WTC11 (cell line): ENCODE measurements at regions not wholly inside any gene's neighbourhood (a gene's known extent, or its start where the extent isn't known, plus 50 kb on each side); places are given as distances from the start of the nearest gene placed in this dataset.

Experiments
- CBFB ChIP-seq: sonication (generic); formaldehyde crosslinking; IDR thresholded peaks from 2 replicates; pipeline ENCODE4 v1.8.1; 2022; ENCODE audit warnings: mild to moderate bottlenecking, low read depth, missing genetic modification reagents
- ETV6 ChIP-seq: sonication (generic); formaldehyde crosslinking; IDR thresholded peaks from 2 replicates; pipeline ENCODE4 v1.8.1; 2022; ENCODE audit warnings: mild to moderate bottlenecking, missing genetic modification reagents
- FOXK1 ChIP-seq: sonication (generic); formaldehyde crosslinking; IDR thresholded peaks from 2 replicates; pipeline ENCODE4 v1.8.0; 2022; ENCODE audit warnings: mild to moderate bottlenecking, moderate library complexity, missing genetic modification reagents
- KAT7 ChIP-seq: sonication (generic); formaldehyde crosslinking; IDR thresholded peaks from 2 replicates; pipeline ENCODE4 v1.8.1; 2023; ENCODE audit warnings: missing genetic modification reagents, mild to moderate bottlenecking, borderline replicate concordance
- MAX ChIP-seq: sonication (generic); formaldehyde crosslinking; IDR thresholded peaks from 2 replicates; pipeline ENCODE4 v1.8.0; 2022; ENCODE audit warnings: mild to moderate bottlenecking, missing genetic modification reagents
- TEAD4 ChIP-seq: sonication (generic); formaldehyde crosslinking; IDR thresholded peaks from 2 replicates; pipeline ENCODE4 v1.8.0; 2022; ENCODE audit warnings: mild to moderate bottlenecking, missing genetic modification reagents
- TP53 ChIP-seq: sonication (generic); formaldehyde crosslinking; IDR thresholded peaks from 2 replicates; pipeline ENCODE4 v1.8.1; 2023; ENCODE audit warnings: mild to moderate bottlenecking, missing genetic modification reagents
- ZBTB21 ChIP-seq: sonication (generic); formaldehyde crosslinking; IDR thresholded peaks from 2 replicates; pipeline ENCODE4 v1.8.1; 2023; ENCODE audit warnings: mild to moderate bottlenecking, missing genetic modification reagents, borderline replicate concordance
- ZNF416 ChIP-seq: fragments of 250-450 bp; sonication (Bioruptor Pico); IDR thresholded peaks from 2 replicates; pipeline ENCODE4 v1.9.0; 2021; ENCODE audit warnings: mild to moderate bottlenecking, inconsistent platforms
- TF ChIP-seq, protein P1 (sequence below): sonication (generic); formaldehyde crosslinking; IDR thresholded peaks from 2 replicates; pipeline ENCODE4 v1.8.1; 2023; ENCODE audit warnings: mild to moderate bottlenecking, missing genetic modification reagents
- TF ChIP-seq, protein P2 (sequence below): fragments of 200-600 bp; IDR thresholded peaks from 2 replicates; pipeline ENCODE4 v1.8.0; 2022; ENCODE audit warnings: antibody characterized with exemption

DNA sequence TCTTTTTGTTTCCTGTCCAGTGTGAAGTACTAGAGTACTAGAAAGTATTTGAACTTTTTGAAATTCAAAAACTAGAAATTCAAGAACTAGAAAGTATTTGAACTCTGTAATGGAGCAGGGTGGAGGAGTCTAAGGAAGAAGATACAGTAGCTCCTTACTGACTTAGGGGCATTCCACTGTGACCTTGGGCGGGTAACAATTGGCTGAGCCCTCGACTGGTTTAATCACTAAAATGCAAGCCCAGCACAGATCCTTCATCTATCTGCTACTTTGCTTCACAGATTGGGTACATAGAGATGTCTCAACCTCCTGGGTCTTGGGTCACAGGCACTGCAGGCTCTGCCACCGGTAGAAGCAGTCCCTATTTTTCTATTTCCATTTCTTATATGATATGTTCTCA is 462.1 kb upstream of the AGTR1 start:
- TF ChIP-seq FOXK1 (CRISPR knock-in tag) (no peak), ZNF416 (CRISPR knock-in tag) (no peak), TEAD4 (CRISPR knock-in tag) (no peak), KAT7 (CRISPR knock-in tag) (no peak), TP53 (no peak), MAX (no peak), ETV6 (CRISPR knock-in tag) (no peak), CBFB (CRISPR knock-in tag) (no peak), ZBTB21 (CRISPR knock-in tag) (no peak)
- TF ChIP-seq, protein P1, sequence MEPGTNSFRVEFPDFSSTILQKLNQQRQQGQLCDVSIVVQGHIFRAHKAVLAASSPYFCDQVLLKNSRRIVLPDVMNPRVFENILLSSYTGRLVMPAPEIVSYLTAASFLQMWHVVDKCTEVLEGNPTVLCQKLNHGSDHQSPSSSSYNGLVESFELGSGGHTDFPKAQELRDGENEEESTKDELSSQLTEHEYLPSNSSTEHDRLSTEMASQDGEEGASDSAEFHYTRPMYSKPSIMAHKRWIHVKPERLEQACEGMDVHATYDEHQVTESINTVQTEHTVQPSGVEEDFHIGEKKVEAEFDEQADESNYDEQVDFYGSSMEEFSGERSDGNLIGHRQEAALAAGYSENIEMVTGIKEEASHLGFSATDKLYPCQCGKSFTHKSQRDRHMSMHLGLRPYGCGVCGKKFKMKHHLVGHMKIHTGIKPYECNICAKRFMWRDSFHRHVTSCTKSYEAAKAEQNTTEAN (CRISPR knock-in tag), result no peak
- TF ChIP-seq, protein P2, sequence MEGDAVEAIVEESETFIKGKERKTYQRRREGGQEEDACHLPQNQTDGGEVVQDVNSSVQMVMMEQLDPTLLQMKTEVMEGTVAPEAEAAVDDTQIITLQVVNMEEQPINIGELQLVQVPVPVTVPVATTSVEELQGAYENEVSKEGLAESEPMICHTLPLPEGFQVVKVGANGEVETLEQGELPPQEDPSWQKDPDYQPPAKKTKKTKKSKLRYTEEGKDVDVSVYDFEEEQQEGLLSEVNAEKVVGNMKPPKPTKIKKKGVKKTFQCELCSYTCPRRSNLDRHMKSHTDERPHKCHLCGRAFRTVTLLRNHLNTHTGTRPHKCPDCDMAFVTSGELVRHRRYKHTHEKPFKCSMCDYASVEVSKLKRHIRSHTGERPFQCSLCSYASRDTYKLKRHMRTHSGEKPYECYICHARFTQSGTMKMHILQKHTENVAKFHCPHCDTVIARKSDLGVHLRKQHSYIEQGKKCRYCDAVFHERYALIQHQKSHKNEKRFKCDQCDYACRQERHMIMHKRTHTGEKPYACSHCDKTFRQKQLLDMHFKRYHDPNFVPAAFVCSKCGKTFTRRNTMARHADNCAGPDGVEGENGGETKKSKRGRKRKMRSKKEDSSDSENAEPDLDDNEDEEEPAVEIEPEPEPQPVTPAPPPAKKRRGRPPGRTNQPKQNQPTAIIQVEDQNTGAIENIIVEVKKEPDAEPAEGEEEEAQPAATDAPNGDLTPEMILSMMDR, result no peak
